ENCODE measurements at regions not wholly inside any gene's neighbourhood (a gene's known extent, or its start where the extent isn't known, plus 50 kb on each side); places are given as distances from the start of the nearest gene placed in this dataset.

DNA sequence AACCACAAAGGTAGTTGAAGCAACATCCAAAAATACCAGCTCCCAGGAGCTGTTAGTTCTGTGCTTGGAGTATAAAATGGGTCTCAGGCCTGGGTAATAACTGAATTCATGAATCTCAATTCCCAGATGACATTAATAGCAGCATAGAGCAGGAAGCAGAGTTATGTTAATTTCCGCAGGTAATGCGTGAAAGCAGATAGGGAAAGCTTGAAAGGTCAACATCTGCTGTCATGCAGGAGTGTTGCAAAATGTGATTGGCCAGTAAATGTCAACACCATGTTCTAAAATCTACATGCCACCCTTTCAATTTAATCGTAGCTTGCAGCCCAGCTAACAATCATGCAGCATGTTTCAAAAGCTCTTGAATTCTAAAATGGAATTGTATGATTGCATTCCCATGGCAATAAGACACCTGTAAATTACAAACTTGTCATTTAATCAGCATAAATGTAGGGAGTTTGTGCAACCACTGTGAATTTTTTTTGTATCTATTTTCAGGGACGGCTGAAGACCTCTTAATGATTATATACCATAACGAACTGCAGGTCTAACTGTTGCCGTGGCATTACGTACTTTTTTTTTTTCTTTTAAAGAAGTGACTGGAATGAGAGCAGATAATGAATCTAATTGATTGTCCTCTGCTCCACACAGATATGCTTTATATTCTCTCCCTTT, 635.8 kb upstream of the FOXG1 start:
- Histone ChIP-seq H3K4me1 (no peaks in the 10 kb centered on the region), H3K9me3 (no peaks in the 10 kb centered on the region), H3K27ac (no peak overlapping the region), H3K36me3 (no peaks in the 10 kb centered on the region), H3K4me3 (no peak overlapping the region), H3K27me3 (no peaks in the 10 kb centered on the region)
- DNase-seq = no peak
- no peak for TF ChIP-seq POLR2AphosphoS5 (IDR thresholded peaks at IDR 0.05)
- no peak for TF ChIP-seq CTCF (IDR thresholded peaks at IDR 0.05)
- no peak for TF ChIP-seq EP300 (IDR thresholded peaks at IDR 0.05; ENCODE audit: low read depth)
- no peak for TF ChIP-seq POLR2A (IDR thresholded peaks at IDR 0.05)
- 78 to 85% methylated on average over 4 to 7 of the region's 7 CpGs for WGBS, 2 donors (ENCODE audit: low coverage in 1 of 2)
- intact Hi-C loops (cut with DNase I; ENCODE audit: low total_unique reads) = no loop called here
- in situ Hi-C loops (cut with MboI; ENCODE audit: low pct_ligation_motif_present in 1 of 4, low pct_unique_long_range_greater_than_20kb in 1 of 4, low sequenced_read_pairs in 3 of 4) = no loop called here

- no peak for TF ChIP-seq EP300 (IDR thresholded peaks at IDR 0.05; ENCODE audit: low read depth)
- TF ChIP-seq CTCF (IDR thresholded peaks at IDR 0.05) = no peak
- TF ChIP-seq POLR2AphosphoS5 (IDR thresholded peaks at IDR 0.05) = no peak
- TF ChIP-seq POLR2A (IDR thresholded peaks at IDR 0.05) = no peak
- Histone ChIP-seq H3K9me3 (no peaks in the 10 kb centered on the region), H3K27me3 (no peaks in the 10 kb centered on the region), H3K4me3 (no peak overlapping the region), H3K36me3 (no peaks in the 10 kb centered on the region), H3K4me1 (no peaks in the 10 kb centered on the region), H3K27ac (no peak overlapping the region)
- DNase-seq = no peak
- in situ Hi-C loops (cut with MboI; ENCODE audit: low pct_ligation_motif_present in 1 of 4, low pct_unique_long_range_greater_than_20kb in 1 of 4, low sequenced_read_pairs in 3 of 4) = no loop called here
- intact Hi-C loops (cut with DNase I; ENCODE audit: low total_unique reads) = no loop called here
- WGBS, 2 donors (ENCODE audit: low coverage in 1 of 2) = 58 to 60% methylated on average over 1 of the region's 1 CpG
Observed at GRCh38 chr14:28138341-28138740, 628.2 kb upstream of the FOXG1 start.

GRCh38 chr14:28141662-28142061, 624.9 kb upstream of the FOXG1 start:
- in situ Hi-C loops (cut with MboI; ENCODE audit: low pct_ligation_motif_present in 1 of 4, low pct_unique_long_range_greater_than_20kb in 1 of 4, low sequenced_read_pairs in 3 of 4) = no loop called here
- WGBS, 2 donors (ENCODE audit: low coverage in 1 of 2) = 52 to 69% methylated on average over 2 of the region's 2 CpGs

GRCh38 chr14:28142400-28143015, 624.1 kb upstream of the FOXG1 start:
- Histone ChIP-seq H3K27ac (no peak overlapping the region), H3K4me3 (no peak overlapping the region), H3K4me1 (no peaks in the 10 kb centered on the region), H3K9me3 (no peaks in the 10 kb centered on the region), H3K27me3 (no peaks in the 10 kb centered on the region), H3K36me3 (no peaks in the 10 kb centered on the region)
- intact Hi-C loops (cut with DNase I; ENCODE audit: low total_unique reads) (no loop called here), in situ Hi-C loops (cut with MboI; ENCODE audit: low pct_ligation_motif_present in 1 of 4, low pct_unique_long_range_greater_than_20kb in 1 of 4, low sequenced_read_pairs in 3 of 4) (no loop called here)
- DNase-seq = no peak
- TF ChIP-seq EP300 (IDR thresholded peaks at IDR 0.05; ENCODE audit: low read depth) = no peak
- TF ChIP-seq CTCF (IDR thresholded peaks at IDR 0.05) = peak in 2 of 5 experiments; percentile 12 to 18
- 5 to 8% methylated on average over 3 of the region's 3 CpGs for WGBS, 2 donors (ENCODE audit: low coverage in 1 of 2)

More at GRCh38 chr14:28141662-28142061, 624.9 kb upstream of the FOXG1 start:
- TF ChIP-seq POLR2AphosphoS5 (IDR thresholded peaks at IDR 0.05) (no peak), POLR2A (IDR thresholded peaks at IDR 0.05) (no peak), CTCF (IDR thresholded peaks at IDR 0.05) (no peak), EP300 (IDR thresholded peaks at IDR 0.05; ENCODE audit: low read depth) (no peak)
- no peak for DNase-seq
- Histone ChIP-seq H3K27ac (no peak overlapping the region), H3K4me3 (no peak overlapping the region), H3K4me1 (no peaks in the 10 kb centered on the region), H3K9me3 (no peaks in the 10 kb centered on the region), H3K27me3 (no peaks in the 10 kb centered on the region), H3K36me3 (no peaks in the 10 kb centered on the region)
- intact Hi-C loops (cut with DNase I; ENCODE audit: low total_unique reads) = no loop called here
